GM11168 (cell line): ENCODE measurements at regions not wholly inside any gene's neighbourhood (a gene's known extent, or its start where the extent isn't known, plus 50 kb on each side); places are given as distances from the start of the nearest gene placed in this dataset.

Source experiments
- in situ Hi-C: fragments of 300-500 bp; cut with MboI; formaldehyde crosslinking; loops from one replicate; pipeline ENCODE4 v1.12.0; 2022; ENCODE audit warnings: low sequenced_read_pairs; ENCODE audit not compliant: unreplicated experiment

DNA sequence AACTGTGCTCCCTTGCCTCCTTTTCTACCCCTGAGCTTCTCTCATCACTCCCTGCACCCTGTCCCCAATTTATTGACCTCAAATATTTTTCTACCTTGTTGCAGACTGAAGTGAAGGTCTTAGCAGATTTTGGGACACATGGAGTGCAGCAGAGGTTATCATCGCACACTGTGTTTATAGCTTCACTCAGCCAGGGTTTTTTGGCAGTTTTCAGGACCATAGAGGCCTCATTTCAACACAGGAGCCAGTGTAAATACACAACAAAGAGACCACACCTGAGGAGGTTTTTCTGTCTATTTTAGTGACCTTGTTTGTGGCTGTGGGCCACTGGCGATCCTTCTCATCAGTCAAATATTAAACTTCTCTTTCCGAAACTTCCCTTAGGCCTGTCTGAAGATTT, 457.1 kb downstream of the SPRY1 start:
- in situ Hi-C loops, result no loop called here

DNA sequence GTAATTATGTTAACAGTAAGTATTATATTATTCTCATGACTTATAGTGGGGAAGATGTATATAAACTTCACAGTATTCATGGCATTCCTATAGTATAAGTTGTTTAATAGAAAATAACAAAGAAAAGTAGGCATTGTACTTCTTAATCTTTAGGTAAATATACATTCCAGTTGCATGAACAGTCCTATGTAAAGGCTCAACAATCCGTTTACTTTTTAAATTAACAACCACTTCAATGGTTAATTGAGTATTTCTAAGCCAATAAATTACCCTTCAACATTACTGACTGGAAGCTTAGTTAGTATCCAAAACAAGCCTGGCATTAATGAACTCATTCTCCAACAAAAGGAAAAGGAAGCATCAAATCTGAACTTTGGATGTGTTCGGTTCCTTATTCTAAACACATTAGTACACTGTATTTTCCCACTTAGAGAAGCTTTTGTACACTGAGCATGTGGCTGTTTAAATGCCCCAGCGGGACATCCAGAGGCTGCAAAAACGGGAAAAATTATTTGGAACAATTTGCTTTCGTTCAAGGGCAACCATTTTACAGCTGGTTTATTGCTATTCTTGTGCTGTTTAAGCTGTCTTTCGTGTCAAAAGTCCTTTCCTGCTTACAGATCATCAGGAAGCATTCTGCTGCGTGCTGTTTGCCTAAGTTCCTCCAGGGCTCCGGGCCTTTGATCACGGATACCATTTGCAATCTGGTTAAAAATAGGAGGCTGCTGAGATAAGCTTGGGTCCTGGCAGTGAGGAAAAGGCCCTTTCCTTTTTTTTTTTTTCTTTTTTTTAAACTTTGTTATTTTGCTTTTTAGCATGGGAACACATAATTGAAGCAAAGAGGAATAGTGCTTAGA, 460.3 kb downstream of the SPRY1 start:
- in situ Hi-C loops, result no loop called here

- in situ Hi-C loops, result no loop called here
Measured at GRCh38 chr4:123858465-123858864, 461.9 kb downstream of the SPRY1 start.

GRCh38 chr4:123862812-123863211, 466.2 kb downstream of the SPRY1 start:
- in situ Hi-C loops, result no loop called here

DNA sequence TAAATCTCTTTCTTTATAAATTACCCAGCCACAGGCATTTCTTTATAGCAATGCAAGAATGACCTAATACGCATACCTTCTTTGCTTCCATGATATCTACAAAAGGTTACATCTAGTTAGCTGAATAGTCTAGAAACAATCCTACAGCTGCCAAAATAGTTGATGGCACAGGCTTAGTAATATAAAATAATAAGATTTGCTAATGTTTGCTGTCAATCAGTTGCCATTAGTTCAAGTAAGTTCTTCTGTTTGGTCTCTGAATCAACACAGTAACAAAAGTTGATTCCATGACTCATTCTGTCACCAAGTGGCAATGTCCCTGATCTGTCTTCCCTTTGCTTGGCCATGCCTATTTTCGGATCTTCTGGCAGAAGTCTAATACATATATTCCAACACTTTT, 470.2 kb downstream of the SPRY1 start:
- in situ Hi-C loops, result no loop called here

DNA sequence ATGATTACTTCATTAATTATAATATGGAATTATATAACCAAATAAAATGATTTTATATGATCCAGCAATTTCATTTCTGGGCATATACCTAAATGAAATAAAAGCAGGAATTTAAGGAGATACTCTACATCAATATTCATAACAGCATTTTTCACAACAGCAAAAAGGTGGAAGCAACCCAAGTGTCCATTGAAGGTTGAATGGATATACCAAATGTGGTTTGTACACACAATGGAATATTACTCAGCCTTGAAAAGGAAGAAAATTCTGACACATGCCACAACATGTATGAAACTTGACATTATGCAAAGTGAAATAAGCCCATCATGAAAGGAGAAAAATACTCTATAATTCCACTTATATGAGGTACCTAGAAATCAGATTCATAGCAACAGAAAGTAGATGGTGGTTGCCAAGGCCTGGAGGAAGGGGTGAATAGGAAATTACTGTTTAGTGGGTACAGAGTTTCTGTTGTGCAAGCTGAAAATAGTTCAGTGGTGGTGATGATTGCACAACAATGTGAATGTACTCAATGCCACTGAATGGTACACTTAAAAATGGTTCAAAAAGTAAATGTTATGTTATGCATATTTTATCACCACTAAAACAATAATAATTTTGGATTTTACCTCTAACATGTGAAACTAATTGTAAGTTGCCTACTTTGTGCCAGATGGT, 471.5 kb downstream of the SPRY1 start:
- in situ Hi-C loops, result no loop called here

- in situ Hi-C loops, result no loop called here
Measured at GRCh38 chr4:123869286-123870215, 473.0 kb downstream of the SPRY1 start.

GRCh38 chr4:123870216-123870876, 473.8 kb downstream of the SPRY1 start:
- in situ Hi-C loops, result no loop called here

- in situ Hi-C loops, result no loop called here
Measured at GRCh38 chr4:123871341-123871740, 474.7 kb downstream of the SPRY1 start.

GRCh38 chr4:123874063-123874462, 477.5 kb downstream of the SPRY1 start:
- in situ Hi-C loops, result no loop called here

DNA sequence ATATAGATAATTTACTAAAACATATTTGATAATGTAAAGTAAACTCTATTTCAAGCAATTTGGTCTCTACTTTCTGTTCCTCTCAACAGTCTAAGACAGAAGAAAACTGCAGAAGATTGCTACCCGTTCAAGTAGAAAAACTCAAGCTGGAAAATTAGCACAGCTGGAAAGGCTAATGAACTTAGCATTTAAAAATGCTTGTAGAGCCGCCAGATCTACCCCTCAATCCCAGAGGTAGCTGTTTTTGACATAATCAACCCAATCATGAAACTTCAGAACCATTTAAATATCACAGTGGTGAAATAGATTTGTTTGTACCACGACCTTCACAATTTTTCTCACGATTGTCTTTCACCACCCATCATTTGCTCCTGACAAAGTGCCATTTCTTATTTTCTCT, 479.5 kb downstream of the SPRY1 start:
- in situ Hi-C loops, result no loop called here

GRCh38 chr4:123876671-123877101, 480.1 kb downstream of the SPRY1 start:
- in situ Hi-C loops, result no loop called here

- in situ Hi-C loops, result no loop called here
Measured at GRCh38 chr4:123877551-123877950, 481.0 kb downstream of the SPRY1 start.

DNA sequence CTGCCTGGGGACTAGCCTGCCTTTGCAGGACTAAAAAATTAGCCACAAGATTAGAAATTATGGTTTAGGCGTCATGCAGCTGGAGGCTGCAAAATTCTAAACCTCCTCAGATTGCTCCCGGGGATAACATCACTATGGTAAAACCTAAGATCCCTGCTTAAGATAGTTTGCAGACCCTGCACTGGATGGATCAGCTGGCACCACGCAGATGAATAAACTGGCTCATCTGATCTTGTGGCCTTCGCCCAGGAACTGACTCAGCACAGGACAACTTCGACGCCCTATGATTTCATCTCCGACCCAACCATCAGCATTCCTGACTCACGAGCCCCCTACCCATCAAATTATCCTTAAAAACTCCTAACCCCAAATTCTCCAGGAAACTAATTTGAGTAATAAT, 482.4 kb downstream of the SPRY1 start:
- in situ Hi-C loops, result no loop called here

GRCh38 chr4:123880631-123881030, 484.0 kb downstream of the SPRY1 start:
- in situ Hi-C loops, result no loop called here

GRCh38 chr4:123884922-123885321, 488.3 kb downstream of the SPRY1 start:
- in situ Hi-C loops, result no loop called here

DNA sequence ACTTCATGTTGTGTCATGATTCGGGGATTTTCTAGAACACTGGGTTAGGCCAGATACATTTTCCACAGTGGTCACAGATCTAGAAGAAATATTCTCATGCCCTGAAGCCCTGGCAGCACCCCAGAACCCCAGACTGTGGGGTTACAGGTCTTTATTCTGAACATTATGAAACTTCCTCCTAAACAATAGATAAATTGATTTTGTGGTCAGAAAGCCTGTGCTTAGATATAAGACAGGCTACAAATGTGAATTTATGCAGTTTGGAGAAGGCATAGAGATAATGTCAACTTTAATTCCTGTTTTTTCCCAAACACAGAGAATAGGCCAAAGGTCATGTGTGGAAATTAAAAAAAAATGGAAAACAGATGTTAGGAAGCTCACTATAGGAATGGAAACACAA, 492.9 kb downstream of the SPRY1 start:
- in situ Hi-C loops, result no loop called here

GRCh38 chr4:123890889-123891288, 494.3 kb downstream of the SPRY1 start:
- in situ Hi-C loops, result no loop called here

GRCh38 chr4:123891881-123892280, 495.3 kb downstream of the SPRY1 start:
- in situ Hi-C loops, result no loop called here

DNA sequence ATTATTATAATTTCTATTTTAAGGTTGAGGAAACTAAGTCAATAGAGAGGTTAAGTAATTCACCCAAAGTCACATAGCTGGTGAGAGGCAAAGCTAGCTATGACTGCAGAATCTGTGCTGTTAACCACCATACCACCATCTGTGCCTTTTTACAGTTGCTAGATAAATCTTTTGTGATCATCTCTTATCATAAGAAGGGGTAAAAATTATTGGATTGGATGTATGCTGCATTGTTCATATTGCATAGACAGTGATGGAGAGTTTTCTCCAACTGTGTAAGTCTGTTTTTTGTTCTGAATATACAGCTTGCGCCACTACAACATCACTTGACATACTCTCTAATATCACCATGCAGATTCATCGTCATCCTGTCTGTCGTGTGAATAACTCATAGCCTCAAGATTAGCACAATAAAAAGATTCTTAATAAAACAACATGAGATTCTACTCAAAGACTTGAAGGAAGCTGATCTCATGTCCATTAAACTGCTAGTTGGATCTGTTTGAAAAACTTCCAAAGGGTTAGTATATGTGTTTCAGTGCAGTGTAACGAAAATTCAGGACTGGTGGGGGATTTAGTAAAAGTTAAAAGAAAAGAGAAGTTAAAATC, 495.9 kb downstream of the SPRY1 start:
- in situ Hi-C loops, result no loop called here
